Sigmoid colon (tissue), 4 donors: ENCODE measurements at regions not wholly inside any gene's neighbourhood (a gene's known extent, or its start where the extent isn't known, plus 50 kb on each side); places are given as distances from the start of the nearest gene placed in this dataset.

Experiments used
- EP300 ChIP-seq, 4 donors: sonication (generic); formaldehyde crosslinking; IDR thresholded peaks; one replicate each; pipeline ENCODE4 v1.6.1; 2017; ENCODE audit warnings: antibody characterized with exemption in 4 of 4
- TF ChIP-seq, protein P1 (sequence below), 4 experiments: fragments of 450-650 bp in 3 of 4; fragments of 200-600 bp in 1 of 4; IDR thresholded peaks; one replicate each; pipeline ENCODE4 v1.5.1; 2016 to 2019; ENCODE audit warnings: antibody characterized with exemption in 4 of 4, mild to moderate bottlenecking in 3 of 4, moderate library complexity in 2 of 4

DNA sequence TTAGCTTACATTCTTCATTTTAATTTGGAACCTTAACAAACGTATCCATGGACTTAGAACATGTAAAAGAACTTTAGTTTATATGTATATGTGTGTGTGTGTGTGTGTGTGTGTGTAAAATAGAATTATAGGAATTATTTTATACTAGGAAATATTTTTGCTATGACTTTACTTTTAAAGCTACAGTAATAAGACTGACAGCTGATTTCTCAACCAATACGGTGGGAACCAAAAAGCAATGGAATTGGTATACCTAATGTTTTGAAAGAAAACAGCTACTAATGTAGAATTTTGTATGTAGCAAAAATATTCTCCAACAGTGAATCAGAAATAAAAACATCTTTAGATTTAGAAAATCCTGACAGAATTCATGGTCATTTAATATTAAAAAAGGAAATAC lies 146.5 kb upstream of the ARL4C start:
- TF ChIP-seq, protein P1, sequence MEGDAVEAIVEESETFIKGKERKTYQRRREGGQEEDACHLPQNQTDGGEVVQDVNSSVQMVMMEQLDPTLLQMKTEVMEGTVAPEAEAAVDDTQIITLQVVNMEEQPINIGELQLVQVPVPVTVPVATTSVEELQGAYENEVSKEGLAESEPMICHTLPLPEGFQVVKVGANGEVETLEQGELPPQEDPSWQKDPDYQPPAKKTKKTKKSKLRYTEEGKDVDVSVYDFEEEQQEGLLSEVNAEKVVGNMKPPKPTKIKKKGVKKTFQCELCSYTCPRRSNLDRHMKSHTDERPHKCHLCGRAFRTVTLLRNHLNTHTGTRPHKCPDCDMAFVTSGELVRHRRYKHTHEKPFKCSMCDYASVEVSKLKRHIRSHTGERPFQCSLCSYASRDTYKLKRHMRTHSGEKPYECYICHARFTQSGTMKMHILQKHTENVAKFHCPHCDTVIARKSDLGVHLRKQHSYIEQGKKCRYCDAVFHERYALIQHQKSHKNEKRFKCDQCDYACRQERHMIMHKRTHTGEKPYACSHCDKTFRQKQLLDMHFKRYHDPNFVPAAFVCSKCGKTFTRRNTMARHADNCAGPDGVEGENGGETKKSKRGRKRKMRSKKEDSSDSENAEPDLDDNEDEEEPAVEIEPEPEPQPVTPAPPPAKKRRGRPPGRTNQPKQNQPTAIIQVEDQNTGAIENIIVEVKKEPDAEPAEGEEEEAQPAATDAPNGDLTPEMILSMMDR (IDR thresholded peaks at IDR 0.05) = no peak
- TF ChIP-seq EP300 (IDR thresholded peaks at IDR 0.05) = no peak
